ENCODE measurements at regions not wholly inside any gene's neighbourhood (a gene's known extent, or its start where the extent isn't known, plus 50 kb on each side); places are given as distances from the start of the nearest gene placed in this dataset.

- H3K36me3 ChIP-seq (ENCODE audit: low read depth), result no peaks in the 10 kb centered on the region
- ATAC-seq, result no peak
- H3K4me1 ChIP-seq (ENCODE audit: low read depth), result no peaks in the 10 kb centered on the region
- no peak for DNase-seq
- H3K9me3 ChIP-seq, result no peaks in the 10 kb centered on the region
- no peak overlapping the region for H3K4me3 ChIP-seq
- TF ChIP-seq, protein P1, sequence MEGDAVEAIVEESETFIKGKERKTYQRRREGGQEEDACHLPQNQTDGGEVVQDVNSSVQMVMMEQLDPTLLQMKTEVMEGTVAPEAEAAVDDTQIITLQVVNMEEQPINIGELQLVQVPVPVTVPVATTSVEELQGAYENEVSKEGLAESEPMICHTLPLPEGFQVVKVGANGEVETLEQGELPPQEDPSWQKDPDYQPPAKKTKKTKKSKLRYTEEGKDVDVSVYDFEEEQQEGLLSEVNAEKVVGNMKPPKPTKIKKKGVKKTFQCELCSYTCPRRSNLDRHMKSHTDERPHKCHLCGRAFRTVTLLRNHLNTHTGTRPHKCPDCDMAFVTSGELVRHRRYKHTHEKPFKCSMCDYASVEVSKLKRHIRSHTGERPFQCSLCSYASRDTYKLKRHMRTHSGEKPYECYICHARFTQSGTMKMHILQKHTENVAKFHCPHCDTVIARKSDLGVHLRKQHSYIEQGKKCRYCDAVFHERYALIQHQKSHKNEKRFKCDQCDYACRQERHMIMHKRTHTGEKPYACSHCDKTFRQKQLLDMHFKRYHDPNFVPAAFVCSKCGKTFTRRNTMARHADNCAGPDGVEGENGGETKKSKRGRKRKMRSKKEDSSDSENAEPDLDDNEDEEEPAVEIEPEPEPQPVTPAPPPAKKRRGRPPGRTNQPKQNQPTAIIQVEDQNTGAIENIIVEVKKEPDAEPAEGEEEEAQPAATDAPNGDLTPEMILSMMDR (IDR thresholded peaks at IDR 0.05), result no peak
- intact Hi-C loops (cut with DNase I, micrococcal nuclease), result no loop called here
Measured at GRCh38 chr13:97686594-97686993, 252.6 kb downstream of the RAP2A start.

- no peak for DNase-seq
- Histone ChIP-seq H3K36me3 (ENCODE audit: low read depth) (no peaks in the 10 kb centered on the region), H3K9me3 (no peaks in the 10 kb centered on the region), H3K4me3 (no peak overlapping the region), H3K4me1 (ENCODE audit: low read depth) (no peaks in the 10 kb centered on the region)
- ATAC-seq, result no peak
- intact Hi-C loops (cut with DNase I, micrococcal nuclease), result no loop called here
- TF ChIP-seq, protein P1 (IDR thresholded peaks at IDR 0.05), result no peak
Measured at GRCh38 chr13:97692628-97693027, 258.7 kb downstream of the RAP2A start.

DNA sequence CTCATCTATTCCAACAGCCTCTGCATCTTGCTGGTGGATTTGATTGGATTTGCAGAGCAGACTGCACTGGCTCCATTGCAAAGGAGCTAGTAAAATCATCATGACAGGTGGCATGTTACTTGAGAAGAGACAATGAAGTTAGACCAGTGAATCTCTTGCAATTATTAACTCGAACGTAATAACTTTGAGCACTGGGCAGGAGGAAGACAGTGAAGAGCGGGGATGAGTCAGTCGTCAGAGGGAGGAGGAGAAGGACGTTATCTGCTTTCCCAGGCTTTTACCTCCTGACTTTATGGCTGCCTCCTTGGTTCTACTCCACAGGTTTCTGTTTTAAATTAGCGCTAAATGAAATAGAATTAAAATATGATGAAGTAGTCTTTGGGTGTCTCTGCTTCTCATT lies 257.8 kb upstream of the IPO5 start:
- ATAC-seq, result no peak
- Histone ChIP-seq H3K4me3 (no peak overlapping the region), H3K36me3 (ENCODE audit: low read depth) (no peaks in the 10 kb centered on the region), H3K4me1 (ENCODE audit: low read depth) (no peaks in the 10 kb centered on the region), H3K9me3 (no peaks in the 10 kb centered on the region)
- intact Hi-C loops (cut with DNase I, micrococcal nuclease), result no loop called here
- no peak for DNase-seq
- TF ChIP-seq, protein P1 (IDR thresholded peaks at IDR 0.05), result no peak

DNA sequence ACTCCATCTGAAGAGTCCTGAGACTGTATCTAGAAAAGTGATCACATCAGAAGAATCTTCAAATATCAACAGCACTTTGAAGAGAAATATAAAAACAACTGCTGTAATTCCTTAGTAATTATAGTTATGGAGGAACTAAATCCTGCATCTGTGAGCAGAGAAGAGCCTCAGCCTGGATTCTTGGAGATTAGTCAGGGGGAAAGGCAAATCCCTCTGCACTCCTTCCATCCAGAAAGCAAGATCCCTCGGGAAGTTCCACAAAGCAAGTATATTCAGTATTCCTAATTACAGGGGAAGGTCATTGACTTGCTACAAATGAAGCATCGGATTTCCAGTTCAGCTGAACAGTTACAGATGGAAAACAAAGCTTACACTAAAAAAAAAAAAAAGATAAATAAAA lies 256.6 kb upstream of the IPO5 start:
- H3K4me1 ChIP-seq (ENCODE audit: low read depth), result no peaks in the 10 kb centered on the region
- no peak overlapping the region for H3K4me3 ChIP-seq
- TF ChIP-seq, protein P1 (IDR thresholded peaks at IDR 0.05), result no peak
- no peaks in the 10 kb centered on the region for H3K9me3 ChIP-seq
- intact Hi-C loops (cut with DNase I, micrococcal nuclease), result no loop called here
- DNase-seq (no peak), ATAC-seq (no peak)
- no peaks in the 10 kb centered on the region for H3K36me3 ChIP-seq (ENCODE audit: low read depth)

GRCh38 chr13:97700306-97700848 lies 253.1 kb upstream of the IPO5 start:
- no peak for ATAC-seq
- no peak for DNase-seq
- no peak overlapping the region for H3K4me3 ChIP-seq
- H3K4me1 ChIP-seq (ENCODE audit: low read depth), result no peaks in the 10 kb centered on the region
- TF ChIP-seq, protein P1 (IDR thresholded peaks at IDR 0.05), result no peak
- intact Hi-C loops (cut with DNase I, micrococcal nuclease), result no loop called here
- no peaks in the 10 kb centered on the region for H3K36me3 ChIP-seq (ENCODE audit: low read depth)
- no peaks in the 10 kb centered on the region for H3K9me3 ChIP-seq

DNA sequence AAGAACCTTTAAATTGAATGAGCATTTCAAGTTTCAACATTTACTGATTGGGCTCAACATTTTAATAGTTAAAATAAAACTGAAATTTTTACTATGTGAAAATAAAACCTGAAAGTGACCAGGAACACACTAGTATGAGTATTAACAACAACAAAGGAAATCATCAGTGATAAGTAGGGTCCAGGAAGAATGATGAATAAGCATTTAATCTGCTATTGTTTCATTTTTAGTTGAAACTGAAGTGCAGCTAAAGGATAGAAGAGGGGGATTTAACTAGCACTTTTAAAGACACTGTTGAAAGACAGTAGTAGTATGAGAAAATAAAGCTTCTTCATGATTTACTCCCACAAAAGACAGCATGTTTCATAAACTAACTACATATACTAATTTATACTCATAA lies 250.9 kb upstream of the IPO5 start:
- TF ChIP-seq, protein P1 (IDR thresholded peaks at IDR 0.05), result no peak

More for the DNA sequence above, 250.9 kb upstream of the IPO5 start:
- no peaks in the 10 kb centered on the region for H3K4me1 ChIP-seq (ENCODE audit: low read depth)
- no peaks in the 10 kb centered on the region for H3K9me3 ChIP-seq
- ATAC-seq, result no peak
- intact Hi-C loops (cut with DNase I, micrococcal nuclease), result no loop called here
- no peak overlapping the region for H3K4me3 ChIP-seq
- no peak for DNase-seq
- H3K36me3 ChIP-seq (ENCODE audit: low read depth), result no peaks in the 10 kb centered on the region

All from mucosa of descending colon (tissue), 3 donors.